Erythroblast (primary cell): ENCODE measurements at regions not wholly inside any gene's neighbourhood (a gene's known extent, or its start where the extent isn't known, plus 50 kb on each side); places are given as distances from the start of the nearest gene placed in this dataset.

ENCODE experiments used
- GATA1 ChIP-seq: IDR thresholded peaks from 2 replicates; pipeline ENCODE4 v1.6.1; 2011; ENCODE audit warnings: low read depth, mild to moderate bottlenecking, control low read depth, low read length, moderate library complexity
- POLR2A ChIP-seq: IDR thresholded peaks from 2 replicates; pipeline ENCODE4 v1.6.1; 2011; ENCODE audit warnings: mild to moderate bottlenecking, low read length

DNA sequence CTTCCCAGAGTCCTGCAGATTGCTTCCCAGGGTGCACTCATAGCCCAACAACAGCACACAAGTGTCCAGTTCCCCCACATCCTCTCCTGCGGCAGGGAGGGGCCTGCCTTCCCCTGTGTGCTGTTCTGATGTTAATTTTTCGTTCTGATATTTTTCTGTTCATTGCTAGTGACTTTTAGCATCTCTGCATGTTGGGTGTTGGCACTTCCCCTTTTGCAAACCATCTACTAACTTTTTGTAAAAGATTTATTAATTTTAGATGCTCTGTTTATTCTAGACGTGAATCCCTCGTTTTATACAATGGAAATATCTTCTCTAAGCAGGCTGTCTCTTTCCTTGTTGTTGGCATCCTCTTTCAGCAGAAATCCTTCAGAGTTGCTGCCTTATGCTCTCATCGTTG is 97.3 kb upstream of the DAP start:
- TF ChIP-seq POLR2A (no peak), GATA1 (no peak)
